Posterior vena cava (tissue), 2 donors: ENCODE measurements at regions not wholly inside any gene's neighbourhood (a gene's known extent, or its start where the extent isn't known, plus 50 kb on each side); places are given as distances from the start of the nearest gene placed in this dataset.
"Not testable (repeated sequence)": the region's sequence is repeated elsewhere in the genome, so short reads cannot be mapped to it uniquely, and the experiment has no call there.

Source experiments
- DNase-seq: peaks from one replicate; pipeline ENCODE4 v3.0.0-alpha.2; 2020; ENCODE audit warnings: low spot score
- intact Hi-C, 2 donors: fragments of 100-400 bp; cut with DNase I; formaldehyde crosslinking; loops; one replicate each; pipeline versions ENCODE4 v1.14.1 to v1.14.2; 2022 to 2023
- donor health status: DM: yes; HTN: yes; CAD: no.
- donor health status: DM: yes; HTN: yes; CAD: no.

- intact Hi-C loops, result loop anchor here in 1 of 2 donors (2.0 kb wide), 1 partner anchor 19 kb away; no protein-coding TSS in a partner anchor
- not testable (repeated sequence) for DNase-seq
Measured at GRCh38 chr5:28389727-28390126, 1351.3 kb upstream of the CDH9 start.

DNA sequence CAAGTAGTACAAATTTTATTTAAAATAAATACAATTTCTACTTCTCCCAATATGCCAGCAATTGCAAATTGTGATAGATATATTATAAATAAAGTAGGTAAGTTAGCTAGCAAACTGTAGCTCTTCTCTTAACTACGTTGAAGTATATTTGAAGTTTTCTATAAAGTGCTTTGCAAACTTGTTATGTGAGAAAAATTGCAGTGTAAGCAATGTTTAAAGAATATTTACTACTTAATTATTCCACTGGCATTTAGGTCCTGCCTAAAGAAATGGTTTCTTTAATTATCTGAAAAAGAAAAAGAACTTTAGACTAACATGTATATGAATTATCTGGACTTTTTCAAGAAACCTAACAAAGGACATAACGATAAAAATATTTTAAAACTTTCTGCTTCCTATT, 1350.0 kb upstream of the CDH9 start:
- DNase-seq, result no peak
- intact Hi-C loops, result no loop called here

DNA sequence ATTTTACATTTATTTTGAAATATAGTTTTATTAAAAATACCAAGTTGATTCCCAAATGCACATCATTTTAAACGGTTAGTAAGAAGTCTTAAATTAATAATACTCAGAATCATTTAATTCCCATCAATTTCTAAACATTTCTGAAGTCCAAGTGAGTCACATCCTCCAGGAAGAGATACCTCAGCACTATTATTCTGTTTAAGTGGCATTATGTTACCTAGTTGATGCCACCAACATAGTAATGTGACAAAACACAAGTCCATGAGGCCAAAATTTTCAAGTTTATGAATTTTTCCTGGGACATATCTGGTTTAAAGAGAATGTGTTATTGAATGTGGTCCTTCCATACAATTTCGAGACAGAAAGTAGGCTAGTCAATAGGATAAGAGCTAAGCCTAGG, 1348.3 kb upstream of the CDH9 start:
- intact Hi-C loops, result no loop called here
- DNase-seq, result no peak

- DNase-seq, result no peak
Measured at GRCh38 chr5:28380167-28380566, 1341.8 kb upstream of the CDH9 start.

DNA sequence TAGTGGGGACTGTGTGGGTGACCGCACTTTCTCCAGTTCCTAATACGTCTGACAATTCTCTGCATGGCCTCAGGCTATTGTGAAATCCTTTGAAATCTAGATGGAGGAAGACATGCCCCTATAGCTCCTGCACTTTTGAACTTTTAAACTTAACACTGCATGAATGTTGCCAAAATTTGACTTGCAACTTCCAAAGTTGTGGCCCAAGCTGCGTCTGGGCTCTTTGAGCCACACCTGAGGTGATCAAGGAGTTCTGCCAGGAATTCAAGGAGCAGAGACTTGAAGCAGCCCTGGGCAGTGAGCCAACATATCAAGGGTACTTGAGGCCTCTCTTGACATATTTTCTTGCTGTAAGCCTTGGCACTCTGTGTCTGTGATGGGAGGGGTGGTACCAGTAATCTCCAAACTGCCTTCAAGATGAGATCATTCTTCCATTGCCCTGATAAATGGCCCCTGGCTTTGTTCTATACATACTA, 1336.1 kb upstream of the CDH9 start:
- DNase-seq, result no peak
- intact Hi-C loops, result no loop called here

More at GRCh38 chr5:28380167-28380566, 1341.8 kb upstream of the CDH9 start:
- intact Hi-C loops, result no loop called here

DNA sequence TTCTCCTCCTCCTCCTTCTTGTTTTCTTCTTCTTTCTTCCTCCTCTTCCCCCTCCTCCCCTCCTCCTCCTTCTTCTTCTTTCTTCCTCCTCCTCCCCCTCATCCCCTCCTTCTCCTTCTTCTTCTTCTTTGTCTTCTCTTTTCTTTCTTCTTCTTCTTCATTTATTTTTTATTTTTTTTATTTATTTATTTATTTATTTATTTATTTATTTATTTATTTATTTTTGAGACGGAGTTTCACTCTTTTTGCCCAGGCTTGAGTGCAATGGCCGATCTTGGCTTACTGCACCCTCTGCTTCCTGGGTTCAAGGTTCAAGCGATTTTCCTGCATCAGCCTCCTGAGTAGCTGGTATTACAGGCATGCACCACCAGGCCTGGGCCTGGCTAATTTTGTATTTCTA, 1332.5 kb upstream of the CDH9 start:
- DNase-seq, result no peak
- intact Hi-C loops, result loop anchor here in 1 of 2 donors (2.0 kb wide), 1 partner anchor 20 kb away; no protein-coding TSS in a partner anchor

DNA sequence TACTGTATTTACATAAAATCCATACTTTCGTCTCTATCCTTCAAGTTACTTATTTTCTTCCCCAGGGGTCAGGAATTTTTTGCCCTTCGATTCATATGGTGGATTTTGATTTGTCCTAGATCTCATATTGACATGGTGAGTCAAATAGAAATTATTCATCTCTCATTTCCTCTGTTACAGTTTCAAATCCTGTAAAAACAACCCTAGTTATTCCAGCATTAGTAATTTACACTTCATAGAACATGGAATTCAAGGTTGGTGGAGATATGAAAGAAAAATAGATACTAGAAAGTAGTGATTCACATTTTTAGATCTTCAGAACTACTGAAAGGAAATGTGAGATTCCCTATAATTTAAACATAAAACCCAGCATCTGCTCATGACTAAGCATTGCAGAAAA, 1331.0 kb upstream of the CDH9 start:
- DNase-seq, result no peak
- intact Hi-C loops, result no loop called here

- intact Hi-C loops, result no loop called here
- no peak for DNase-seq
Measured at GRCh38 chr5:28355831-28356230, 1317.4 kb upstream of the CDH9 start.

GRCh38 chr5:28346696-28347095, 1308.3 kb upstream of the CDH9 start:
- intact Hi-C loops, result no loop called here

DNA sequence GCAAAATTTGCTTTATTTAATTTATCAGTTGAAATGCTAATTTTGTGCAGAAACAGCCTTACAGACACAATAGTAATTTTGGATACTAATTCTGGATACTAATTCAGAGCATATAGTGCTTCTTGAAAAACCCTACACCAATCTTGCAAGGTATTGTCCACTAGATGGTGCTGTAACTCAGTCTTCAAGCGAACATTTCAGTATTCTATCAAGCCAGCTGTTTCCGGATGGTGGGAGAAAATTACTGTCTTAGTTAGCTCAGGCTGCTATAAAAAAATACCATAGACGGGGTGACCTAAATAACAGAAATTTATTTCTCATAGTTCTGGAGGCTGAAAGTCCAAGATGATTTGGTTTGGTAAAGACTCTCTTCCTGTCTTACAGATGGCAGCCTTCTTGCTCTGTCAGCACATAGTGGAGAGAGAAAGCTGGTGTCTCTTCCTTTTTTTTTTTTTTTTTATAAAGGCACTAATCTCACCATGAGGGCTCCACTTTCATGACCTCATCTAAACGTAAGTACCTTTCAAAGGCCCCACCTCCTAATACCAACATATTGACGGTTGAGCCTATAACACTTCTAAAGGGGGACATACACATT, 1306.5 kb upstream of the CDH9 start:
- DNase-seq, result no peak

More at GRCh38 chr5:28346696-28347095, 1308.3 kb upstream of the CDH9 start:
- no peak for DNase-seq

DNA sequence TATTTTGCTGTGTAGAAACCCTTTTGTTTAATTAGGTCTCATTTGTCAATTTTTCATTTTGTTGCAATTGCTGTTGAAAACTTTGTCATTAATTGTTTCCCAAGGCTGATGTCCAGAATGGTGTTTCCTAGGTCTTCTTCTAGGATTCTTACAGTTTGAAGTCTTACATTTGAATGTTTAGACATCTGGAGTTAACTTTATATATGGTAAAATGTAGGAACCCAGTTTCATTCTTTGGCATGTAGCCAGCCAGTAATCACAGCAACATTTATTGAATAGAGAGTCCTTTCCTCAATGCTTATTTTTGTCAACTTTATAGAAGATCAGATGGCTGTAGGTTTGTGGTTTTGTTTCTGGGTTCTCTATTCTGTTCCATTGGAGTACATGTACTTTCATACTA, 1290.8 kb upstream of the CDH9 start:
- no peak for DNase-seq
- intact Hi-C loops, result no loop called here

More for the DNA sequence above, 1306.5 kb upstream of the CDH9 start:
- intact Hi-C loops, result no loop called here

DNA sequence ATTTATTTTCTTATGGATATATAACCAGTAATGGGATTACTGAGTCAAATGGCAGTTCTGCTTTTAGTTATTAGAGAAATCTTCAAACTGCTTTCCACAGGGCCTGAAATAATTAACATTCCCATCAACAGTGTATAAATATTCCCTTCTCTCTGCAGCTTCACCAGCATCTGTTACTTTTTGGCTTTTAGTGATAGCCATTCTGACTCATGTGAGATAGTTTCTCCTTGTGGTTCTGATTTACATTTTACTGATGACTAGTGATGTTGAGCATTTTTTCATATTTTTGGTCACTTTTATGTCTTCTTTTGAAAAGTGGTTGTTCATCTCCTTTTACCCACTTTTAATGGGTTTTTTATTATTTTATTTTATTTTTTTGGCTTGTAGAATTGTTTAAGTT, 1290.3 kb upstream of the CDH9 start:
- intact Hi-C loops, result no loop called here
- no peak for DNase-seq

DNA sequence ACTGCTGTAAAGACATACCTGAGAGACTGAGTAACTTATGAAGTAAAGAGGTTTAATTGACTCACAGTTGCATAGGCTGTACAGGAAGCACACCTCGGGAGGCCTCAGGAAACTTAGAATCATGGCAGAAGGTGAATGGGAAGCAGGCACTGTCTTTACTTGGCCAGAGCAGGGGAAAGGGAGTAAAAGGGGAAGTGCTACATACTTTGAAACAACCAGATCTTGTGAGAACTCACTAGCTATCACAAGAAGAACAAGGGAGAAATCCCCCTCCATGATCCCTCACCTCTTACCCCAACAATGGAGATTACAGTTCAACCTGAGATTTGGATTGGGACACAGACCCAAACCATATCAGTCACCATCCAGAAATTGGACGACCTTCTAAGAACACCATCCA, 1285.8 kb upstream of the CDH9 start:
- DNase-seq, result no peak
- intact Hi-C loops, result no loop called here

DNA sequence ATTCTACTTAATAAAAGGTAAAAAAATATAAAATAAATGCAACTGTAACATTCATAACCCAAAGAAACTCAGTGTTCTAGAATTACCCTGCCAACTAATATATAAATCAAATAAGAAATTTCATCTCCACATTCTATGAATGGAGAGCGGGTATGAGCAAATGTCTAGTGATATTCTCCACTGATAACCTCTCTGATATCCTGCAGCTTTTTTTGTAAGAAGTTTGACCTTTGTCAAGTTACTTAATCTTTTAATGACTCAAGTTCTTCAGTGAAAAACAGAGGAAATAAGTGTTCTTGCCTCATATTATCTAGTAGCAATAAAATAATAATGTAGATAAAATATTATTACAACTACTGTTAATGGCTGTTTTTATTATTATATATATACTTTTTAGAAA, 1275.6 kb upstream of the CDH9 start:
- DNase-seq, result no peak
- intact Hi-C loops, result no loop called here

DNA sequence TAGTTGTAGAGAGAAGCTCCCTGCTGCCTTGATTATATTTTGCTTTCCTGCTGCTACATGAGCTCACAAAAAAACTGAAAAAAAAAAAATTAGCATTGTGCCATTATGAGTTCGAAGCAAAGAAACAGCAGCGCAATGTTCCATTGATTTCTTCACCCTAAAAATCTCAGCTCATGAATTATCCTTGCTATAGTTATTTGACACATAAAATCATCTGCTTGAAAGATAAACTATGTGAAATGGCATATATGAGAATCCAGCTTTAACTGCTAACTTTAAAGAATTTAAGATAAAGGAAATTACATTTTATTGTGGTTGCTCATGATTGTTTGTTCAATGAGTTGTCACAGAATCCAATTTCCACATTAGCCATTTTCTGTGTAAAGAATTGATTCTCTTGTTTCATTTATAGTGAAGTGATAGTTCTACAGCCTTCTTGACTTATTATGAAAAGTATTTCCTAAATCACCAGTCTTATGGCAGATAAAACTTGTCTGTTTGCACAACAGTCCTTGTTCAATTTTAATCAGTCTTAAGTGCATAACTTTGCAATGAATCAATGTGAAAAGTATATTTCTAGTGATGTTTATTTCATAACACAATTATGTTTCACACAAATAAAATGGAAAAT, 1275.0 kb upstream of the CDH9 start:
- intact Hi-C loops, result no loop called here
- no peak for DNase-seq

DNA sequence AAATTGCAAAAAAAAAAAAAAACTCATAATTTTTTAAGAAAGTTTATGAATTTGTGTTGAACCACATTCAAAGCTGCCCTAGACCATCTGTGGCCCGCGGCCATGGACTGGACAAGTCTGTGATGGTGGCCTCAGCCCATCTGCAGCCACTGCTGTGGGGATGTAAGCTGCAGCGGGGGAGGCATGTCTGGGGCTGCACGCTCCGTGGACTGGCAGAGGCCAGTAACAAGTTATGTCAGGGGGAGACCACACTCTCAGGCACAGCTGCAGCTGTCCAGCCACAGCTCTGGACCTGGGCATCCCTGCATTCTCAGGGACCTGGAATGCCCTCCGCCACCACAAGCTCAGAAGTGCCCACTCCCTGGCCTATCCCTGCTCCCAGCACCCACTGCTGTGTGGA, 1272.3 kb upstream of the CDH9 start:
- DNase-seq, result no peak
- intact Hi-C loops, result no loop called here

GRCh38 chr5:28305891-28306290, 1267.5 kb upstream of the CDH9 start:
- intact Hi-C loops, result no loop called here
- no peak for DNase-seq

- intact Hi-C loops, result no loop called here
- no peak for DNase-seq
Measured at GRCh38 chr5:28301712-28302111, 1263.3 kb upstream of the CDH9 start.

DNA sequence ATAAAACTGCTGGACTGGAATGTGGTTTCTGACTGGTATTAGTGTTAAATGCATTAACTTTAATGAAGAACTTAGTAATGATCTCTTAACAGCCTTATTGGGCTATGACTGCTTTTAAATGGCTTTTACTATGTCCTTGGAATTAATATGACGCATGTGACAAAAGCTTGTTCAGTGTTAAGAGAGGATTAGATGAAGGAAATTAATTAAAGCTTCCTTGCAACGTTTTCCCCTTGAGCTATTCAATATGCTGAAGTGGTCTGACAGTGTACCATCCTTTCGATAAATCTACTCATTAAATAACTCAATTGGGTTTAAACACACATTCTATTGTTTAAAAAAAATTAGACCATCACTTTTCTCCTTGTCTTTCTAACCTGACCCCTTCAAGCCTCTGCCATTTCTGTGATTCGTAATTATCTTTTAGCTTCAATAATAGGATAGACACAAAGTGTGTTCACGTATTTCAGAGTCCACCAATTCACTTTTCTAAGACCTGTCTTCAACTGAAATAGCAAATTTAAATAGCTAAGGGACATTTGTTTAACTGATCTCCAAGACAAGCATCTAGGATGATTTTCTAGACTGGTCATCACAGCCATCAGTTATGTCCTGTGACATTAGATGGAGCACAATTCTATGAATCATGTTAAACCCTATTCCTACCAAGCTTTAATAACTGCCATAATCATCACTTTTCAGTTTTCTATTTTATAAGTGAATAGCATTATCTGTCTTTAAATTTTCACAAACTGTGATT, 1258.0 kb upstream of the CDH9 start:
- intact Hi-C loops, result no loop called here
- no peak for DNase-seq

- DNase-seq, intact Hi-C loops: not testable (repeated sequence)
Measured at GRCh38 chr5:28287021-28287420, 1248.6 kb upstream of the CDH9 start.
